Esophagus squamous epithelium (tissue), 4 donors: ENCODE measurements at regions not wholly inside any gene's neighbourhood (a gene's known extent, or its start where the extent isn't known, plus 50 kb on each side); places are given as distances from the start of the nearest gene placed in this dataset.

Experiments
- POLR2A ChIP-seq, 4 donors: fragments of 450-650 bp; IDR thresholded peaks; one replicate each; pipeline ENCODE4 v1.6.1; 2017; ENCODE audit warnings: antibody characterized with exemption in 4 of 4, mild to moderate bottlenecking in 4 of 4, moderate library complexity in 3 of 4
- TF ChIP-seq, protein P1 (sequence below), 6 experiments: fragments of 450-650 bp in 4 of 6; fragments of 200-600 bp in 2 of 6; sonication (generic) in 2 of 6; IDR thresholded peaks; one replicate each; pipeline ENCODE4 v1.5.1; 2016 to 2019; ENCODE audit warnings: antibody characterized with exemption in 6 of 6, mild to moderate bottlenecking in 4 of 6, moderate library complexity in 4 of 6

DNA sequence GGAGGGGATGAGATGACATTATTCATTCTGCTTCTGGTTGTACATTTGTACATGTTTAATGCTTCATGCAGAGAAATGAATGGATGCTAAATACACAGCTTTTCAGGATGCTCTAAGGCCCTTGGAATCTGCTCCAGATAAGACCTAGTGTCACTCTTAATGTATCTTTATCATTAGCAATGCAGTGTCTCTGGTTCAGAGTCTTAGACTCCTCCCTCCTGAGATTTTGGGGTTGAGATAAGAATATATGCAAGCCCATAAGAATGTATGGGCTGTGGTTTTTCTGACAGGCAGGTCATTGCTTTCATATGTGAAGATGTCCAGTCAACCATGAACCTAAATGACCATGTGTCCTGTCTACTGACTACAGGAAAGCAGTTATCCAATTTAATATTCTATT is 415.5 kb downstream of the RPS6KC1 start:
- TF ChIP-seq, protein P1, sequence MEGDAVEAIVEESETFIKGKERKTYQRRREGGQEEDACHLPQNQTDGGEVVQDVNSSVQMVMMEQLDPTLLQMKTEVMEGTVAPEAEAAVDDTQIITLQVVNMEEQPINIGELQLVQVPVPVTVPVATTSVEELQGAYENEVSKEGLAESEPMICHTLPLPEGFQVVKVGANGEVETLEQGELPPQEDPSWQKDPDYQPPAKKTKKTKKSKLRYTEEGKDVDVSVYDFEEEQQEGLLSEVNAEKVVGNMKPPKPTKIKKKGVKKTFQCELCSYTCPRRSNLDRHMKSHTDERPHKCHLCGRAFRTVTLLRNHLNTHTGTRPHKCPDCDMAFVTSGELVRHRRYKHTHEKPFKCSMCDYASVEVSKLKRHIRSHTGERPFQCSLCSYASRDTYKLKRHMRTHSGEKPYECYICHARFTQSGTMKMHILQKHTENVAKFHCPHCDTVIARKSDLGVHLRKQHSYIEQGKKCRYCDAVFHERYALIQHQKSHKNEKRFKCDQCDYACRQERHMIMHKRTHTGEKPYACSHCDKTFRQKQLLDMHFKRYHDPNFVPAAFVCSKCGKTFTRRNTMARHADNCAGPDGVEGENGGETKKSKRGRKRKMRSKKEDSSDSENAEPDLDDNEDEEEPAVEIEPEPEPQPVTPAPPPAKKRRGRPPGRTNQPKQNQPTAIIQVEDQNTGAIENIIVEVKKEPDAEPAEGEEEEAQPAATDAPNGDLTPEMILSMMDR (IDR thresholded peaks at IDR 0.05) = no peak
- TF ChIP-seq POLR2A (IDR thresholded peaks at IDR 0.05) = no peak
